Pons (tissue), 1 donor: ENCODE measurements at regions not wholly inside any gene's neighbourhood (a gene's known extent, or its start where the extent isn't known, plus 50 kb on each side); places are given as distances from the start of the nearest gene placed in this dataset.

ENCODE experiments used
- DNase-seq: peaks from one replicate; pipeline ENCODE4 v3.0.0-alpha.2; 2016; ENCODE audit warnings: low spot score

DNA sequence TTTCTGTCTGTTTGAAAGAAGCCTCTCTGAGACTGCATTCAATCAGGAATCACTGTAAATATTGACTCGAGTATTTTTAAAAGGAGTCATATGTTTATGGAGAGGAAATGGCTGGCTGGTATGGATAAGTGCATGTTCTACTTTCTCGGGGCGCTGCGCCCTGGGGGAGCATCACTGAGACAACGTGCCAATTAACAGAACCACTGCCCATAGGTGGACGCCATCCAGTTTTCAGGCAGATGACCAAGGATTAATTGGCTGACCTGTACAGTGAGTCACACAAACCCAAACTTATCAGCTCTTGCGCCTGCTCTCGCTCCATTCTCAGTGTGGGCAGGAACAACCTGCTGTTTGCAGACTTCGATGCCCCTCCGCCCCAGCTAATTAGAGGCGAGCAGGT, 571.2 kb downstream of the QKI start:
- no peak for DNase-seq

DNA sequence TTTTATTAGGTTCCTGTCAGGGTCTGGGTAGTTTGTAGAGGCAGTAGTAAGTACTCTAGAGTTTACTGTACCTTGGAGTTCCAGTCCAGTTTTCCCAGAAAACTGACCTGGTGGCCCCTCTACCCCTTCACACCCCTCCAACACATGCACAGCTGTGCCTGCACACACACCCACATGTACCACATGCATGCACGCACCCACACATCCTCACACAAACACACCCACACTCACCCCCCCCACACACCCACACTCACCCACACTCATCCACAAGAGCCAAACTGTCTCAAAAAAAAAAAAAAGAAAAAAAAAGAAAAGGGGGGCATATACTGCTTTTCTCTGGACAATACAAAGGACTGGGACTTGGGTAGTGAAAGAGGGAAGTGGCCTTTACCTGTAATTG, 570.5 kb downstream of the QKI start:
- no peak for DNase-seq

DNA sequence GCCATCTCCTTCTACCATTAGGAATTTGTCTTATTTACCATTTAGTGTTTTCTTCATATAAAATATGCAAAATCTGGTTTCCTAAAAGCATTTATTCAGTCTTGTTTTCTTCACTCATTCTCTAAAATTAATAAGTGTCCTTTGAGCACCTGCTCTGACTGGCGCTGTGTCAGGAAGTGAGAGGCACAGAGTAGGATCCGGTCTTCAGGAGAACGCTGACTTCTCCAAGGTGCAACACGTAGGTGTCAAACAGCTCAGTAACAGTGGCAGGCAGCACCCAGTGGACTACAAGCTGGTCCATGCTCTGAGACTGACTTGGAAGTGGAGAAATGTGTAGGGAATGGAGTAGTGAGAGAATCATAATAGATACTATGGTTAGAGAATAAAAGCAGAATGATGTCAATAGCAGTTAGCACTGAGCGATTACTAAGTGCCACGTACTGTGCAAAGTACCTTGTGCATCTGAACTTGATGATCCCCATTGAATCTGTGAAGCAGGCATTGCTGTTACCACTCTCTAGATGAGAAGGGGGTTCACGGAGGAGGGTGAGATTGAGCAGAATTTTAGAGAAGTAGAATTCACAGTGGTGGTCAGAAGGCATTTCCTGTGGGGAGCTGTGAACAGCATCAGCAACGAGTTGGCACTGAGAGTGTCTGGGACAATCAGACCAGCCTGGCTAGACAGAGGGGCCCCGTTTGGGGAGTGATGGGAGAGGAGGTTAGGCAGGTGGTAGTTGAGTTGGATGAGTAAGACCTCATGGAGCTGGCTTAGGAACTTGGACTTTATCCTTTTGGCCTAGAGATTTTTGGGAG, 569.8 kb downstream of the QKI start:
- DNase-seq: peak; percentile 43

DNA sequence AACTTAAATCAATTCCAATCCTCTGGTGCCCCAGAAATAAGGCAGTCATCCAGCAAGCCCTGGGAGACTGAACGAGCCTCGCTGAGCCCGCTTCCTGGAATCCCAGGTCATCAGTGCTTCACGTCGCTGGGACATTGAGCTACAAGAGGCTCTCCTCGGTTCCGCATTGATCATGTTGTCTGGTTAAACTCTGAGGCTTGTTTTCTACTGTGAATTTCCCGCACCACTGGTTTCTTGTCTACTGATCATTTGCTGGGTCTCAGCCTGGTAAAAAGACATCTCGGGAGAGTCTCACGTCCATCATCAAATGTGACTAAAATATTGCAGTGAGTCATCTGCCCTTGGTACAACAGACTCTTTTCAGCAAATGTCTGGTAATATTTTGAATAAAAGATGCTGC, 569.2 kb downstream of the QKI start:
- DNase-seq: peak; percentile 22

DNA sequence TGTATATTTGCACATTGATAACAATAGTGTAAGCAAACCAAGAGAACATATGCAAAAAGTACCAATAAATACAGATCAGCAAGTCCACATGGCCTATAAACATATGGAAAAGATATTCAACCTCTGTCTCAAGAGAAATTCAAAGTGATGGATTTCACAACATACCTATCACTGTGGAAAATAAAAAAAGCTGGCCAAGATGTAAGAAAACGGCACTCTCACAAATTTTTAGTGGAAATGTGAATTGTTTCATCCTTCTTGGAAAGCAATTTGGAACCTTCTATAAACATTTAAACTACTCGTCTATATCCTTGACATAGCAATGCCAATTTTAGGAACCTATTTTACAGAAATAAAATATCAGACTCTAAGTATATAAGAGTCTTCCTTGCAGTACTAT, 559.8 kb downstream of the QKI start:
- no peak for DNase-seq

DNA sequence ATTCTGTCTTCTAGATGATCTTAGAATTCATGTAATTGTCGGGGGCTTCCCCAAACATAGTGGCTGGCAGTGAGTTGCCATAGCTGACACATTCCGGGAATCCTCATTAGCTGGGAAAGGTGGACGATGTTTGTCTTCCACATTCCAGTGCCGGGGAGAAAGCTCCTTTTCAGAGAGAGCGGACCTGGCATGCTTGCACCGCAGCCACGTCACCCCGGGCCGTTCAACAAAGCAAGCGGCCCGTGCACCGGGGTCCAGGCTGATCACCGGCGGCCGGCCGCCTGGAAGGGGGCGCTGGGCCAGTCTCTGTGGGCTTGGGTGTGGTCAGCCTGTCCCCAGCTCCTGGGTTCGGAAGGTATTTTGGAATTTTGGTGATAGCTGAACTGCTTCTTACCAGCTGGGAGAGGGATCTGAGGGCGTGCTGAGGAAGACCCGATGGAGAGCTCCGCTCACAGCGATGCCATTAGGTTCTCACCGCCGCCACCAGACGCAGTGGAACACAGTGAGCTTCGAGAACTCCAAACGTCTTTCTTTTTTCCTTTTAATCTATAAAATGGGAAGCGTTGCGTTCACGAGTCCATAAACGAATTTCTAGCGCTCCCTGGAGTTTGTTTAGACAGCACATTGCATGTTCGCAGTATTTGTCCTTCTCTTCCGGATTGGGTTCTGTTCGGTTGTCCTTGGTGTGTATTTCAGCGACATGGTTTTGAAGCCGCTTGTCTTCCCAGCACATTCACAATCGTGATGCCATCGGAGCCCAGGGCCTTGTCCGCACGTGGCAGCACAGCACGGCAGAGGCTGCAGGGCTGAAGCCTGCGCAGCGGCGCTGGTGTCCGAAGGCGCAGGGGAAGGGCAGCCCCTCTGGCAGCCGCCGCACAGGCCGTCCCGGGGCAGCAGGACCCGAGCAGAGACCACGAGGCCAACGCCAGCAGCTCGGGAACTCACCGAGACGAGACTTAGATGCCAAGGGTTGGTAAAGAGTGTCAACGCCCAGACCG, 557.6 kb downstream of the QKI start:
- DNase-seq: no peak

DNA sequence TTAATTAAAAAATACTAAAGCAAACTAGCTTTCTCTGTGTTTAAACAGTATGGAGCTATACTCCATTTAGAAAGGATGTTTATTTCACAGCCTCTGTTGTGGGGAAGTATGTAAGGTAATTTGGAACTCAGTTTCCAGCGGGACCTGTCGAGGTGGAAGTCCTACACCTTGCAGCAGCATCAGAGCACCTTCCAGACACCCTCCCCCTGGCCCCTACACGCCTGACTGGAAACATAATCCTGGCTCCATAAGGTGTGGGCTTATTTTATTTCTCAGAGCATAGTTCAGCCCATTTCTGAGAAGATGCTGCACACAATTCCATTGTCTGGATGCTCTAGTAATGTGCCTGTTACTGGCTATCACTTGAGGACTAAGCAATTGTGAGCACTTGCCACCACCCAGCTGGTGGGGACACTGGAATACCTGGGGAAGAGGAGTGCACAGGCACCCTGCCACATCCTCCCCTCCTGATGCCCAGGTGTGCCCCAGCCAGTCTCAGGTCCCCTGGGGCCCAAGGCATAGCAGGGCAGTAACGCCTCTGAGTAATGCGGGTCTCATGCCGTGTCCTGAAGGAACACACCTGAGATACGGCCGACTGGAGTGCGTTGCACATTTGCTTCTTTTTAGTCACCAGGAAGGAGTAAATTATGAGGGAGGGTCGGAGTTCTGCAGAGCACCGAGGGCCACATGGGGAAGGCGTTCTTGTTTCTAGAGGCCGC, 556.5 kb downstream of the QKI start:
- no peak for DNase-seq

DNA sequence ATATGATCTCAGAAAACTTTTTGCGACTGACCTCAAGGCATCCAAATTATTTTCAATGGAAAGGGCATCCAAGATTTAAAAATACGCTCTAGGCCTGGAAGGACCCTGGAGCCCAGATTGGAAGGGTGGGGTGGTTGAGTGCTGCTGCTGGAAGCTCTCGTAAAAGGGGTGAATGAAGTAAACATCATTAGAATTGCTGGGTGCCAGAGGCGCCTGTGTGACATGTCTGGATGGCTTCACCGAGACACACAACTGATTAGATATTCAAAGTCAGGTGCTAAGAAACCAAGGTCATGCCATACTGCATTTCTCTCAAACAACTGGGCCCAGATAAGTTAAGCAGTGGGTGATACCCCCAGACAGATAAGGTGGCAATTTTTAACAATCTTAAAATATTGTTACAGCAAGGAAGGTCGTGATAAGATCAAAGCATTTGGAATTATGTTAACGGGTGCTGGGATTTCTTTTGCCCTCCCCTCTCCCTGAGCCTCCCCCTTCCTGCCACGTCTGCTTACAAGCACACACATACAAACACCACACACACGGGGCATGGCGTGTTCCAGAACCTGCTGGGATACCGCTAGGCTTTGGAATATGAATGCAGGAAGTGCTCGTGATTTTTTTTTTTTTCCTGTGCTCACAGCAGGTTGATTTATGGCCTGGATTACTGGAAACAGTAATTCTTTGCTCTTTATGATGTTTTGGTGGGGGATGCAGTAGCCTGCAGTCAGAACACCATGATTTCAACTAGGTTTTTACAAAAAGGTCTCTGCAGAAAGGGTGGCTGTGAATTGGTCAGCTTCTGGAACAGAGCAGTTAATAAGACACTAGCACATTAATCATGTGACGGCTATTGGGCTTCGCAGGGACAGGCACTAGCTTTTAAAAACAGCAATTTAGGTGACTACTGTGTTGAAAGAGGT, 551.2 kb downstream of the QKI start:
- no peak for DNase-seq

DNA sequence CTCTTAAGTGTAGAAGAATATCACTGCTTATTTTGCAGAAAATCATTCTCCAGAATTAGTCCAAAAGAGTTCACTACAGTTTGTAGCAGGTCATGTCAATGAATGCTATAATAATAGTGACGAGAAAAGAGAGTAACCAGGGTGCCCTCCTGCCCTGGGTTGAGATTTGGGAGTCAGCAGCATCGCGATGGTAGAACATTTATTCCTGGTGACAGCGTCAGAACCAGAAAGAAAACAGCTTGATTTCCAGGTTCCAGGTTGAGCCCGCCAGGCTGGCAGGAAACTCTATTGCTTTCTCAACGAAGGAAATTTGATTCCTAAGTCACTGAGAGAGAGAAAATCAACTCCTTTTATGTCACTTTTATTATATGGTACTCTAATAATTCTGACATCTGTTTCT, 550.3 kb downstream of the QKI start:
- DNase-seq: no peak

DNA sequence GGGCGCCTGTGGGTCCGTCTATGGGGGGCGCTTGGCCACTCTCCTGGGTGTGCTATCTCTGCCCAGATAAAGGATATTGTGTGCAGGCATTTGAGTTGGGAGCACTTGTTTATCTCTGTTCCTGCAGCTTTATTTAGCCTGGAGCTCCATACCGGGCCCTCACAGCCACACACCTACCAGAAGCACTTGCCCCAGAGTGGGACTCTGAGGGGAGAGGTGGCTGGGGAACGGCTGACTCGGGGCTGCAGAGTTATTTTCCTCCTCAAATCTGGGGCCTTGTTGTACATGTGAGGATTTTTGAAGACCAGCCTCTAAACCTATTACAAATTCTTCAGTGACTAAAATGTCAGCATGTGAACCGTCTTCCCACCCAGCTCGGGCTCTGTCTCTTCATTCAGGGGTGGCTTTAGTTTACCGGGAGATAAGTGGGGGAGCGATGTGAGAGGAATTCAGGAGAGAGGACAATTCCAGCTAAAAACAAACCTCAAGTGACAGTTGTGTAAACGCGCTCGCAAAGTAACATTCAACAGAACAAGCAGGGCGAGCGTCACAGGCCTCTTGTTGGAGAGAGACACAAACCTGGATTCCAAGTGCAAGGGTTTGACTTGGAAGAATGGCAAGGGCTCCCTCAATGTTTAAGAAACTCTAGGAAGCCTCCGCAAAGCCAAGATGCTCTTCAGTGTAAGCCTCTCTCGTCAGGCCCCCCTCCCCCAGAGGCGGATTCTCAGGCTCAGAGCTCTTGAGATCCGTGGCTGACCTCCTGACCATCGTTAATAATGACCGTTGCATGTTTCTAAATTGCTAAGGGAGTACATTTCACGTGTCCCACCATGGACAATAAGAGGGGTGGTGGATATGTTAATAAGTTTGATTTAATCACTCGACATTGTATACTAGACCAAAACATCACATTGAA, 548.9 kb downstream of the QKI start:
- DNase-seq: no peak

DNA sequence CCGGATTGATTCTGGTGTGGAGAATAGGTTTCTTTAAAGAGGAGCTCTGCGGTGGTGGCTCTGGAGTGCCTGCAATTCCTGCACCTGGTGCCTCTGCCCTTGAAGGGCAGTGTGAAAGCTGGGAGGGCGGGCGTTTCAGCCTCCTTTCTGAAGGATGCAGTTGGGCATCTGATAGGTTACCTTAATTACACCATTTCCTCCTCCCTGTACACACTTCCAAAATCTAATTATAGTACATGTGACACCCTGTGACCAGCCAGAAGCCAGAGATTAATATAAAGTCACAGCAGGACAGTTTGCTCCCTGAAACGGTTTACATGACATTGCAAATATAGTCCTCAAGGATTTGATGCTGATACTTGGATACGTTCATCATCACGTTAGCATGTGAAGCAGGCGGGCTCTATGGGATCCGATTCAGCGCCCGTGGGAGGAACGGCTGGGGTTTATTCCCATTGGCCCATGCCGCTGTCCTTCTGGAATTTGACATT, 548.2 kb downstream of the QKI start:
- DNase-seq: no peak

DNA sequence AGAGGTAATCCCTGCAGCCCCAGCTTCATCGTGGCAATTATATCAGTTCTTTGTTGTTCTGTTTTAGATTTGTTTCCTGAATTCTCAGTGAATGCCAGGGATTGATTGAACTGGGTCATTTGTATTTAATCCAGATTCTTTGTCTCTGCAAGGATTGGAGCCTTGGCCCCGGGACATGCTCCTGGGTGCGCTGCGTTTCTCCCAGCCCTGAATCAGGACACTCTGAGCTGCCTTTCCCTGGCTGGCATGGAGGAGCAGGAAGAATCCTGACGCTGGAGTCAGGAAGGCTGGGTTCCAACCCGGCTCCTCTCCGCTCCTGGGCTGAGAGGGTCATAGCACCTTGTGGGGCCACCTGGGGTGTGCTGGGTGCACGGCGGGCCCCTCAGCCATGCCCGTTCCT, 545.6 kb downstream of the QKI start:
- no peak for DNase-seq

DNA sequence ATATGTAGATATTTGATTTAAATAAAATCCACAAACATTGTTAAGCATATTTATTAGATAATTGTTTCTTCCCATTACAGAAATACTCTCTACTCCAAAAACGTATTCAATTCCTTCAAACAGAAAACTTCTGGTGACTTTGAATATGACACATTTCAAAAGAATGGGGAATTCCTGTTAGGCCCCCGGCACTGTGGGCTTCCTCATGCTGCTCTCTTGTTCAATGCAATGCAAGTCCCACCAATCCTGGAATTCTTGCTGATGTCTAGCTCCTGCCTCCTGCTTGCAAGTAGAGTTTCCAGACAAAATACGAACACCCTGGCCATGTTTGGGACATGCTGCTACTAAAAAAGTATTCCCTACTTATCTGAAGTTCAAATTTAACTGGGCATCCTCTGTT, 544.1 kb downstream of the QKI start:
- no peak for DNase-seq

DNA sequence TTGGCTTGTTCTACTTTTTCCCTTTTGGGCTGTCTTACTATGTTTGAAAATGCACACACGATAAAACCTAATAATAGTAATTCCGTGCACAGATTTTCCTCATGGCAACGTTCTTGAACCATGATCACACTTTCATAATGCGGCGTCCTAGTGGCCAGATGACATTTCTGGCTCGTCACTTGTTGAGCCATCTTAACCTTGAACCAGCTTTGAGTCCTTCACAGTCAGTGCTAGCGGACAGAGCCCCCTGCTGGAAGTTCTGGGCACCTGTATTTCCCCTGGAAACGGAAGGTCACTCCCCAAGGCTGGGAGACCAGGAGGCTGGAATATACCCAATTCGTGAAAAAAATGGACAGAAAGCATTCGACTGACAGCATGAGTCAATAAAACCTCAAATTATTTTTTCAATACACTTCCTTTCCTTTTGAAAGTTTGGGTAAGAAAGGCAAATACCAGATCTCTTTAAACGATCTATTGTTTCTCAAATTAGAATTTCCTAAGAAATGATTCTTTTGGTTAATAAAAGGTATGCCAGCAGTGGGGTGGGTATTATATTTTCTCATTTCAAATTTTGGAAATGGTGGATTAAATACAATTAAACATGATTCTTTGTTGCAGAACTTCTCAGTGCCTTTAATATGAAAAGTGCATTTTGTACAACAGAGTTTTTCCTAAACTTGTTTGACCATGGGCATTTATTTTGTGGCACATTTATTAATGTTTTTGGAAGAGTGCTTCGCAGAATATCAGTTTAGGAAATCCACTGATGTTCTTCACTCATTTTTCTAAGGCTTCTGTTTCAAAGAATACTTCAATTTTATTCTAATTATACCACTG, 542.3 kb downstream of the QKI start:
- DNase-seq: peak; percentile 93

DNA sequence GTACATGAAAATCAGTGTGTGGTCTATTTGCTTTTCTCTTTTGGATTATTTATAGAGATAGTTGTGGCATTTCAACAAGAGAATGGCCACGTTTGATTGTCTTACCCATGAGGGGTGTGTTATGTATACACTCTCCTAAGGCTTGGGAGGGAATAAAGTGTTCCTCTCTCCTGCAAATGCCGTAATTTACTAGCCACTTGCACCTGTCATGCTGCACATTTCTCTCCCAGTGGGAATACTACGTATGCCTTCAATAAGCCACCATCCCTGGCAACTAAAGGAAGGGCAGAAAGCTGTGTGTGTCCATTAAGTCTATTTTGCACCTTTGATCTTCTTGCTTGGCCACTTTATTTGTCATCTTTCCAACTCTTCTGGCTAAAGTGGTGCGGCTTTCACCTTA, 541.2 kb downstream of the QKI start:
- no peak for DNase-seq

DNA sequence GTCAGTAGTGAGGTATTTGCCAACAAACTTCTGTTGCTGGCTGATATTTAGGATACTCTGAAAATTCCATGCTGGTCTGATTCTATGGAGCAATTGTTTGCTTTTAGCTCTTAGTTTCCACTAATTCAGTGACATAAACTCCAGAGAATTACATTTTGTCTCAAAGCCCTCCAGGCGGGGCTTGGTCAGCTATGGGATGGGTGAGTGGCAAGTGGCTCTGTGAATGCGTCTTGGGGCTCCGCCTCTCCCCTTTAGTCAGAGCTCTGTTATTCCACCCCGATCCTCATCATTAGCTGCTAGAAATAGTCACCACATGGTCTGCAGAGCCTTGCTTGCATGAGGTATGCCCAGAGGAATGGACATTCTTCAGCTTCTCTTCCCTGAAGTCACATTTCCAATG, 540.6 kb downstream of the QKI start:
- no peak for DNase-seq

DNA sequence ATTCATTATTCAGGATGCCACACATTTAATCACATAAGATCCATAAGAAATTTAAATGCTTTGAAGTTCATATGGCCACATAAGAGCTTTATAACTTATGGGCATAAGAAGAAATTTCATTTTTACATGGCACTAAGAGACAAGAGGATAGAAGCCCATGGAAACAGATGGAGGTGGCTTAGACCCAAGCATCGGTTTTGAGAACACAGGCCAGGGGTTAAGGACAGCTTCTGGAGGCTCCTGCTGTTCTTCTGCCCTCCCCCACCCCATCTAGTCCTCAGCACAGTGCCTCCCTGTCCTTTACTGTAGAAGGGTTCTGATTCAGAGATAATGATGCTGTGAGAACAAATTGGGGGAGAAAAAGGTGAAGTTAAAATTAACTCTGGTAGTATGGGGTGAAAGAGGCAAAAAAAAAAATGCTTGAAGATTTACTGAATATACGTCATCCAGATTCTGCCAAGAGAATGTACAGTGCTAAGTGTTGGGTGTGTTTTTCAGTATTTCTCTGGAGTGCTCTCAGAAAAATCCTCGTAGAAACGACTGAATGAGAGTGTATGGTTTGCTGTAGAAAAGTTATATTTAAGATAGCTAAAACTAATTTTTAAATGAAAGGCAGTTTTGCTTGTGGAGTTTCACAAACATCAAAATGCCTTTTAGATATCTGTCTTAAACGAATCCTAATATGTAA, 539.7 kb downstream of the QKI start:
- DNase-seq: no peak

DNA sequence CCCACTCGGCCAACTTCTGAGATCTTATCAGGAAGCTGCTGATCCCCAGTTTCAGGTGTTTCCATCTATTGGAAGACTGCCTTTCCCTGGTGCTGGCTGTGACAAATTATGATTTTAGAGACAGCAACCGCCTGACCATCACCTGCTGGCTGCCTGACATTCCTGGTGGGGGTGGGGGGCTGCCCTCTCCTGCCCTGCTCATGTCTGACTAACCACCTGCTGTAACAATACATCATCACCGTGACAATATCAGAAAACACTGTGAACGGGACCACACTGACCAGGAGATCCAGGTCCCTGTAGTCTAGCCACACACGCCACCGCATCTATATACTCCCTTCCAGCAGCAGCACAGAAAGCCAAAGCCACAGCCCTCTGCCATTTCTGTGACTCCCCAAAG, 537.5 kb downstream of the QKI start:
- DNase-seq: no peak

DNA sequence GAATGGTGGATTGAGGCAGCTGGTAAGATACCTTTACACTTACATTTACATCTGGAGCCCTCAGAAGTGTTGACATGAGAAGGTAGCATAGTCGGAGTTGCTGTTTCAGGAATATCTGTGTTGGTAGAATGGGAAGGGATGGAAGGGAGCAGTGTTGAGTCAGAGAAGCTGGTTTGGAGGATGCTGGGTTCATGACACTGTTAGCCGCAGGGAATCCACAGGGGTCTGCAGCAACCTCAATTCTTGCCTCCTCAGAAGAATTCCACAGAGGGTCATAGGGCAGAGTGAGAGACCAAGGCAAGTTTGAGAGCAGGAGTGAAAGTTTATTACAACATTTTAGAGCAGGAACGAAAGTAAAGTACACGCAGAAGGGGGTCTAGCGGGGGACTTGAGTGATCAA, 536.8 kb downstream of the QKI start:
- DNase-seq: no peak
